ENCODE measurements at regions not wholly inside any gene's neighbourhood (a gene's known extent, or its start where the extent isn't known, plus 50 kb on each side); places are given as distances from the start of the nearest gene placed in this dataset.
"Not testable (repeated sequence)": the region's sequence is repeated elsewhere in the genome, so short reads cannot be mapped to it uniquely, and the experiment has no call there.

DNA sequence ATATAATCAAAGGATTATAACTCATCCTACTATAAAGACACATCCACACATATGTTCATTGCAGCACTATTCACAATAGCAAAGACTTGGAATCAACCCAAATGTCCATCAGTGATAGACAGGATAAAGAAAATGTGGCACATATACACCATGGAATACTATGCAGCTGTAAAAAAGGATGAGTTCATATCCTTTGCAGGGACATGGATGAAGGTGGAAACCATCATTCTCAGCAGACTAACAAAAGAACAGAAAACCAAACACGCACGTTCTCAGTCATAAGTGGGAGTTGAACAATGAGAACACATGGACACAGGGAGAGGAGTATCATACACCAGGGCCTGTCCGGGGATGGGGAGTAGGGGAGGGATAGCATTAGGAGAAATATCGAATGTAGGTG is 253.0 kb upstream of the ID4 start:
- not testable (repeated sequence) for DNase-seq (ENCODE audit: low spot score)

DNA sequence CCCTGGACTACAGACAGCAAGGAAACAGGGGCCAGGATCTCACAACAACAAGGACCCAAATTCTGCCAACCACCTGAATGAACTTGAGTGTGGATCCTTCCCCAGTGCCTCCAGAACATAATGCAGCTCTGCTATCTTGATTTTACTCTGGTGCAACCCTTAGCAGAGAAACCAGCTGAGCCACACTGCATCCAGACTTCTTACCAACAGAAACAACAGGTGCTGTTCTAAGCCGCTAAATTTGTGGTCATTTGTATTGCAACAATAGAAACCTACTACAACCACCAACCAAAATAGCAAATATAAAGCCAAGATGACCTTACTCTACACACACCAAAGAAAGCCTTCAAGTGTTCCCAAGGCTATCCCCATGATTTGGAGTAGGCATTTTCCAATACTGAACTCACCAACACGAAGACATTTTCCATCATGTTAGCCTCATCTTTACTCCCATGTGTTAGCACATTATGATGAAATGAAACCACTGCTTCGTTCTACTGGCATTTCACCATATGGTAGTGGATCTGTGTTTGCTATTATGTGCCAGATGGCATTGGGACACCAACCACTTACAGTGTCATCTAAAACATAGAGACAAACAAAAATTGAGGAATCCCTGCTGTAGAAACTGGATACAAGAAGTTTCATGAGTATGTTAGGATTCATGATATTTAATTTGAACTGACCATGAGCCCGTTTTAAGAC is 249.8 kb upstream of the ID4 start:
- DNase-seq (ENCODE audit: low spot score) = no peak

GRCh38 chr6:19590501-19591131 is 246.6 kb upstream of the ID4 start:
- DNase-seq (ENCODE audit: low spot score) = no peak

DNA sequence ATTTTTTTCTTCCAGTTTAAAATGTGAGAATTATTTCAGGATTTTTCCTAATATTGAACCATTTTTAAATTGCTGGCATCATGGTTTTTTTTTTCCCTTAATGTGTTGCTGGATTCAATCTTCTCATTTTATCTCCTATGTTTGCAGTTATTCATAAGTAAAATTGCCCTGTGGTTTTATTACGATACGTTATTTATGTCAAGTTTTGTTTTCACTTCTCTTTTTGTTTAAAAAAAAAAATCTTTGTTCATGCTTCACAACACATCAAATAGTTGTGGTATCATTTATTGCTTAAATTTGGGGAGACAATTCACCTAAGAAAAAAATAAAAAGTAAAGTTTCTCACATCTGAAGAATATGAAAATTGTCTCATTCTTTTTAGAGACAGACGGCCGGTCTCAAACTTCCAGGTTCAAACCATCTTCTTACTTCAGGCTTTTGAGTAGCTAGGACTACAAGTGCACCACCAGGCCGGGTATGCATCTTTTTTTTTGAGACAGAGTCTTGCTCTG is 239.3 kb upstream of the ID4 start:
- DNase-seq (ENCODE audit: low spot score) = no peak

DNA sequence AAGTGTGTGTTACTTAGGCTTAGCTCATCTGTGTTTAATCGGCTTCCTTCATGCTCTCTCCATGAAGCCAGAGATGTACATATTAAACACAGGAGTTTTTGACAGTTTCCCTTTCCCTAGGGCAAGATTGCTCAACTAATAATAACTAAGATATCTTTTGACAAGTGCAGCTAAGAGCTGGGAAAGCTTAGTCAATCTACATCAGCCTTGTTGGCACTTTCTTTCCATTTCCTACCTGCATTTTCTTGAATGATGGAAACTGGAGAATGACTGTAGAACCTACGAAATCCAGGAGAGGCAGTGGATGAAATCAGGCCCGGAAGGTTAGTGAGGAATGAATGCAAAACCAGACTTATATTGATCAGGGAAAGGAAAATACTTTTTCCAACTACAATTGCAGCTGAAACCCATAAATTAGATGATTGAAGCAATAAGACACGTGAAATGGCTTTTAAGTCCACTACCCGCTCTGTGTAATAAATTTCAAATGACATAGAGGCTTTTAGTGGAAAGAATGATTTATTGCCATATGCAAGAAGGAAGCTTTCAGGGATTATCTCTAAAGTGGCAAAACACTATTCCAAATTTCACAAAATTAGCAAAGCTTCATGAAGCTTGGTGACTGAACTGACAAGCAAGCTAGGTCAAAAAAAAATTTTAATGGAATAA is 237.2 kb upstream of the ID4 start:
- DNase-seq (ENCODE audit: low spot score) = no peak

GRCh38 chr6:19602434-19603013 is 234.6 kb upstream of the ID4 start:
- DNase-seq (ENCODE audit: low spot score) = no peak

DNA sequence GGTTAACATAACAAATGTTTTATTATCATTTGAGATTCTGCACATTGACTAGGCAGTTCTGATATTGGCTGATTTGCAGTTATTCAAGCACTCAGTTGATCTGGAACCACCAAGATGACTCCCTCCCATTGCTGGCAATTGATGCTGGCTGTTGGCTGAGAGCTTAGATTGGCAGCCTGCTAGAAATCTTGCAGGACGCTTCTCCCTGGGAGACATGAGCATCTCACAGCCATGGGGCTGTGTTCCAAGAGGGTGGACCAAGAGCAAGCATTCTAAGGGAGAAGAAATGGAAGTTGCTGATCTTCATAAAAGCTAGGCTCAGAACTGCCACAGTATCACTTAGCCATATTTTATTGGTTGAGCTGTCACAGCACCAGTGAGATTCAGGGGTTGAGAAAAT is 233.4 kb upstream of the ID4 start:
- no peak for DNase-seq (ENCODE audit: low spot score)

DNA sequence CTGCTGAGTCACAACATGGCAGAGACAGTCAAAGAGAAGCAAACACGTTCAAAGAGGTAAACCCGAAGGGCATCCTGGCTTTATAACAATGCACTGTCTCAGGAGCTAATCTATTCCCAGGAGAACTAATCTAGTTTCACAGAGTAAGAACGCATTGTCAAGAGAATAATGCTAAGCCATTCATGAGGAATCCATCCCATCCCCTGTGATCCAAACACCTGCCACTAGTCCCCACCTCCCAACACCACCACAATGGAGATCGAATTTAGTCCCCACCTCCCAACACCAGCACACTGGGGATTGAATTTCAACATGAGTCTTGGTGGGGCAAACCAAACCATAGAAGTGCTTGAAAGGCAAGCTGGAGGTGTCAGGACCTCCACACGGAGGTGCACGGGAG is 231.5 kb upstream of the ID4 start:
- no peak for DNase-seq (ENCODE audit: low spot score)

DNA sequence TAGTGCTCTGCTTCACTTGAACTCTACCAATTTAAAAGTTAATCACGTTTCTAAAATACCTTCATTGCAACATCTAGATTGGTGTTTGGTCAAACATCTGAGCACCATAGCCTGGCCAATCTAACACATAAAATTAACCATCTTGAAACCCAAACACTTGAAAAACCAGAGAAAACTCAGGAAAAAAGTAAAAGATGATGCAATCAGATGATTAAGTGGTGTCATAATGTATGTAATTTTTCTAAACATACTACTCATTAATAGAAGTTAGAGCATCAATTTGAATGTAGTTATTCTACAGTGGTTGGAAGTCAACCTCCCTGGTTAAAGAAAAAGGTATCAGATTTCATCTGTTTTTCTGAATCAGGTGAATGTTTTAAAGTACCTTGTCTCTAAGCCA is 228.6 kb upstream of the ID4 start:
- no peak for DNase-seq (ENCODE audit: low spot score)

DNA sequence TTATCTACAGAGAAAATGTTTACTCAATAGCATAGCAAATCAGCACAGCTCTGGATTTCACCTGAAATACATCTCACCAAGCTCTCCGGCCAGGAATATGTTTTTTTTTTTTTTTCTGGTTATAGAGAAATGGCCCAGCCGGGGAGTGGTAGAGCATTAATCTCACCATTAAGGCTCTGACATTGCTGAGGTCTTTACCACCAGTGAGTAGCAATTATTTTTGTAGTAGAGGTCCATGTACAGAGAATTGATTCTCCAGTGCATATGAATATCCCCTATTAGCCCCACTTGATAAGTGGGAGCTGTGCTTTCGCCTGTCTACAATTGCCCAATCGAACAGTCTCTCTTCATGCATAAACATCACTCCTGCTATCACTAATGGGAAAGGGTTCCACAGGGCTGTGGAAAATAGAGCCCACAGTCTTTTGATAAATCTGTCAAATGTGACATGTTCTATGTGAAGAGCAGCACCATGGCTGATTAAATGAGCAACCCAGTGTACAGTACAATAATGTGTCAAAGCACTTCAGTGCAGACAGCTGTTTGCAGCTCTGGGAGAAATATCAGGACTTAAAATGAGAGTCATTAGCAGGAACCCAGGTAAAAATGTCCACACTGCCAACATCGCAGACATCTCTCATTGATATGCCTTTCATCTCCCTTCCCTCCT is 227.1 kb upstream of the ID4 start:
- DNase-seq (ENCODE audit: low spot score) = no peak

DNA sequence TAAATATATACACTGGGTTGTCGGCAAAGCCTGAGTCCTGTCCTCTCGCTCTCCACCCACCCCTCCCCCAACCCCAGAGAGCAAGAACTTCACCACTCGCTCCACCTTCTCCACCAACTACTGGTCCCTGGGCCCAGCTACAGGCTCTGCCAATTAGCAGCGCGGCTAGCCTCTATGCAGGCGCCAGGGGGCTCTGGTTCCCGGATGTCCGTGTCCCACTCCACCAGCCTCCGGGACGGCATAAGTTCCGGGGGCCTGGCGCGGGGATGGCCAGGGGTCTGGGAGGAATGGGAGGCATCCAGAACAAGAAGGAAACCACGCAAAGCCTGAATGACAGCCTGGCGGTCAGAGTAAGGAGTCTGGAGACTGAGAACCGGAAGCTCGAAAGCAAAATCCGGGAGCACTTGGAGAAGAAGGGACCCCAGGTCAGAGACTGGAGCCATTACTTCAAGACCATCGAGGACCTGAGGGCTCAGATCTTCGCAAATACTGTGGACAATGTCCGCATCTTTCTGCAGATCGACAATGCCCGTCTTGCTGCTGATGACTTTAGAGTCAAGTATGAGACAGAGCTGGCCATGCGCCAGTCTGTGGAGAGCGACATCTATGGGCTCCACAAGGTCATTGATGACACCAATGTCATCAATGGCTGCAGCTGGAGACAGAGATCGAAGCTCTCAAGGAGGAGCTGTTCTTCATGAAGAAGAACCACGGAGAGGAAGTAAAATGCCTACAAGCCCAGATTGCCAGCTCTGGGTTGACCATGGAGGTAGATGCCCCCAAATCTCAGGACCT is 224.3 kb upstream of the ID4 start:
- not testable (repeated sequence) for DNase-seq (ENCODE audit: low spot score)

- DNase-seq (ENCODE audit: low spot score) = no peak
Measured at GRCh38 chr6:19613678-19614077, 223.5 kb upstream of the ID4 start.

GRCh38 chr6:19616022-19616421 is 221.1 kb upstream of the ID4 start:
- DNase-seq (ENCODE audit: low spot score) = no peak

DNA sequence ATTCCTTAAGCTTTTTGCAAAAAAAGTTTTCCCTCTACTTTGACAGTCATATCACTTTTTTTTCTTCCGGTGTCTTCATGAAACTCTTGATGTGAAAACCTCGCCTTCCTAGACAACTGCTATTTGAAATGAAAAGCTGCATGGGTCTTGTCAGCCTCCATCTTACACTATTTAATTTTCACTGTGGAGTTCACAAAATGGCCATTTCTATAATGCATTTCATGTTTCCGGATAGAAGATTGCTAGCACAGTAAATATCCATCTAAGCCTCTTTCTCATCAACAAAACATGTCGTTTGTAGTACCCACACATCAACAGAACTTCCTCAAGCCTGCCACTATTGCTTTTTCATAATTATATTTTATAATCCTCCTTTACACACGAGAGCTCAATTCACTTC is 204.9 kb upstream of the ID4 start:
- no peak for DNase-seq (ENCODE audit: low spot score)

- DNase-seq (ENCODE audit: low spot score) = no peak
Measured at GRCh38 chr6:19632786-19633185, 204.4 kb upstream of the ID4 start.

GRCh38 chr6:19635728-19636127 is 201.4 kb upstream of the ID4 start:
- no peak for DNase-seq (ENCODE audit: low spot score)

DNA sequence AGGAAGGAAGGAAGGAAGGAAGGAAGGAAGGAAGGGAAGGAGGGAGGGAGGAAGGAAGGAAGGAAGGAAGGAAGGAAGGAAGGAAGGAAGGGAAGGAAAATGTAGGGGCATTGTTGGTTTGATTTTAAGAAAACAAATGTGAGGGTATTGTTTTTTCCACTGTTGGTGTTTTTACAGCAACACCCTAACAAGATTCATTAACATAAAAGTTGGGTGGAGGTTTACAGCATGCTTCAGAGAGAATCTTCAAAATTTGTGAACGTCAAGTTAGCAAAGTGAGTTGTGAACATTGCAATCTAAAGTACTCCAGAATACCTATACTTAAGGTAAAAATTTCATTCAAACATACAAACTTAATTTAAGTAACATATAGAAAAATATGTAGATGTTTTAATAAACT is 200.2 kb upstream of the ID4 start:
- no peak for DNase-seq (ENCODE audit: low spot score)

DNA sequence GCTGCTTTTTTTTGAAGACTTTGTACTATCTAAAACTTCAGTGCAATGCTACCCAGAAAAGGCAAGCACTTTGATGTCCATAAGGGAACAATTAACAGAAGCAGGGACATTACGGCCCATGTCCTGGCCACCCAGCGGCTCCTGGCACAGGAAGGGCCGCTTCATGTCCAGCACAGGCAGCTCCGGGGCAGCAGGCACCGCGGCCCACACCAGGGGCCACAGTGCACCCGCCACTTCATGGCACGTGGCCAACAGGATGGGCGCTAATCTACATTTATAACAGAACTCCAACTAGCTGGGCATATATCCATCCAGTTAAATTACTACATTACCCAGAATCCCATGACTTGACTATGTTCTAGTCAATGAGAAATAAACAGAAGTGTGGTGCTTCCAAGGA is 198.2 kb upstream of the ID4 start:
- DNase-seq (ENCODE audit: low spot score) = no peak

- no peak for DNase-seq (ENCODE audit: low spot score)
Measured at GRCh38 chr6:19643287-19643686, 193.9 kb upstream of the ID4 start.

GRCh38 chr6:19643713-19644112 is 193.5 kb upstream of the ID4 start:
- DNase-seq (ENCODE audit: low spot score) = no peak

DNA sequence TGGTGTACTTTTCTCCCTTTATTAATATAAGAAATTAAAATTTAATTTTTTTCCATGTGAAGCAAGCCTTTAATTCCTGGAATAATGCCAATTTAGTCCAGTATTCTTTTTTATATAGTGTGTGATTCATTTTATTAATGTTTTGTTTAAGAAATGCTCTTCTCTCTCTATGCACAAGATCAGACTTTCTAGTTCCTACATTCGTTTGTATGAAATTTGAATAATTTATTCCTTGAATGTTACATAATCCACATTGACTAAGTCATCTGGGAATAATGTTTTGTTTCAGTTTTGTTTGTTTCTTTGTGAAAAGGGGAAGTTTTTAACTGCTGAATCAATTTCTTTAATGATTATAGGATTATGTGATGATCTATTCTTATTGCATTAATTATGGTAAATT is 181.4 kb upstream of the ID4 start:
- DNase-seq (ENCODE audit: low spot score) = no peak
